HG03457 (cell line): ENCODE measurements at regions not wholly inside any gene's neighbourhood (a gene's known extent, or its start where the extent isn't known, plus 50 kb on each side); places are given as distances from the start of the nearest gene placed in this dataset.

ENCODE experiments used
- ATAC-seq: cut with Tn5 transposase; IDR thresholded peaks from one replicate; pipeline ENCODE4 v1.9.1; 2021; ENCODE audit warnings: moderate number of reproducible peaks; ENCODE audit not compliant: unreplicated experiment

GRCh38 chr1:38097284-38097898 is 50.8 kb upstream of the POU3F1 start:
- no peak for ATAC-seq
